ENCODE measurements at regions not wholly inside any gene's neighbourhood (a gene's known extent, or its start where the extent isn't known, plus 50 kb on each side); places are given as distances from the start of the nearest gene placed in this dataset.
A peak's percentile ranks its signal among the peaks of the same experiment; 100 is the strongest.

GRCh38 chr14:54172114-54172513 is 215.5 kb upstream of the BMP4 start:
- intact Hi-C loops (cut with DNase I), result loop anchor here in 1 of 3 donors (5.0 kb wide), 1 partner anchor 635 kb away; no protein-coding TSS in a partner anchor
- FAIRE-seq (no peak), ATAC-seq (no peak), DNase-seq (no peak)
- Histone ChIP-seq H3K27me3 (peaks cover 0 to 6% (median 0%) of the 10 kb centered on the region in 4 donors), H3K36me3 (no peaks in the 10 kb centered on the region), H3K4me1 (no peaks in the 10 kb centered on the region), H3K9me3 (no peaks in the 10 kb centered on the region), H3K27ac (no peak overlapping the region), H3K4me3 (no peak overlapping the region)
- no peak for TF ChIP-seq CTCF (IDR thresholded peaks at IDR 0.05)
- 61 to 71% methylated on average over 3 of the region's 3 CpGs for WGBS, 2 donors

GRCh38 chr14:54172562-54172961 is 215.9 kb upstream of the BMP4 start:
- Histone ChIP-seq H3K36me3 (no peaks in the 10 kb centered on the region), H3K27me3 (peaks cover 0 to 6% (median 0%) of the 10 kb centered on the region in 4 donors), H3K9me3 (no peaks in the 10 kb centered on the region), H3K27ac (no peak overlapping the region), H3K4me3 (no peak overlapping the region), H3K4me1 (no peaks in the 10 kb centered on the region)
- FAIRE-seq (no peak), ATAC-seq (no peak), DNase-seq (no peak)
- intact Hi-C loops (cut with DNase I), result loop anchor here in 1 of 3 donors (5.0 kb wide), 1 partner anchor 635 kb away; no protein-coding TSS in a partner anchor
- no peak for TF ChIP-seq CTCF (IDR thresholded peaks at IDR 0.05)
- 45 to 46% methylated on average over 3 of the region's 3 CpGs for WGBS, 2 donors

GRCh38 chr14:54173802-54174201 is 217.2 kb upstream of the BMP4 start:
- no peaks in the 10 kb centered on the region for H3K36me3 ChIP-seq
- TF ChIP-seq CTCF (IDR thresholded peaks at IDR 0.05), result no peak
- WGBS, 2 donors, result 45 to 66% methylated on average over 2 of the region's 2 CpGs
- H3K4me1 ChIP-seq, result no peaks in the 10 kb centered on the region
- FAIRE-seq (no peak), DNase-seq (no peak), ATAC-seq (no peak)
- no peak overlapping the region for H3K4me3 ChIP-seq
- no peak overlapping the region for H3K27ac ChIP-seq
- H3K27me3 ChIP-seq, result peaks cover 0 to 6% (median 0%) of the 10 kb centered on the region in 4 donors
- intact Hi-C loops (cut with DNase I), result loop anchor here in 1 of 3 donors (5.0 kb wide), 1 partner anchor 637 kb away; no protein-coding TSS in a partner anchor
- no peaks in the 10 kb centered on the region for H3K9me3 ChIP-seq

GRCh38 chr14:54174457-54174856 is 217.8 kb upstream of the BMP4 start:
- Histone ChIP-seq H3K27ac (no peak overlapping the region), H3K36me3 (no peaks in the 10 kb centered on the region), H3K9me3 (no peaks in the 10 kb centered on the region), H3K27me3 (peaks cover 0 to 6% (median 0%) of the 10 kb centered on the region in 4 donors), H3K4me1 (no peaks in the 10 kb centered on the region), H3K4me3 (no peak overlapping the region)
- 86 to 90% methylated on average over 1 of the region's 1 CpG for WGBS, 2 donors
- intact Hi-C loops (cut with DNase I), result loop anchor here in 1 of 3 donors (5.0 kb wide), 1 partner anchor 637 kb away; no protein-coding TSS in a partner anchor
- FAIRE-seq (no peak), DNase-seq (no peak), ATAC-seq (no peak)
- no peak for TF ChIP-seq CTCF (IDR thresholded peaks at IDR 0.05)

GRCh38 chr14:54175298-54175942 is 218.8 kb upstream of the BMP4 start:
- FAIRE-seq (peak; percentile 78), DNase-seq (peak in 4 of 6 donors; percentile 37 to 73 (median 42)), ATAC-seq (peak; percentile 48 to 84 (median 74))
- TF ChIP-seq CTCF (IDR thresholded peaks at IDR 0.05), result peak; percentile 70 to 81 (median 75)
- H3K27ac ChIP-seq, result no peak overlapping the region
- no peaks in the 10 kb centered on the region for H3K36me3 ChIP-seq
- peaks cover 0 to 6% (median 0%) of the 10 kb centered on the region in 4 donors for H3K27me3 ChIP-seq
- no peak overlapping the region for H3K4me3 ChIP-seq
- no peaks in the 10 kb centered on the region for H3K4me1 ChIP-seq
- WGBS, 2 donors, result 2 to 5% methylated on average over 4 of the region's 4 CpGs
- intact Hi-C loops (cut with DNase I), result no loop called here
- no peaks in the 10 kb centered on the region for H3K9me3 ChIP-seq
